ENCODE measurements at regions not wholly inside any gene's neighbourhood (a gene's known extent, or its start where the extent isn't known, plus 50 kb on each side); places are given as distances from the start of the nearest gene placed in this dataset.

DNA sequence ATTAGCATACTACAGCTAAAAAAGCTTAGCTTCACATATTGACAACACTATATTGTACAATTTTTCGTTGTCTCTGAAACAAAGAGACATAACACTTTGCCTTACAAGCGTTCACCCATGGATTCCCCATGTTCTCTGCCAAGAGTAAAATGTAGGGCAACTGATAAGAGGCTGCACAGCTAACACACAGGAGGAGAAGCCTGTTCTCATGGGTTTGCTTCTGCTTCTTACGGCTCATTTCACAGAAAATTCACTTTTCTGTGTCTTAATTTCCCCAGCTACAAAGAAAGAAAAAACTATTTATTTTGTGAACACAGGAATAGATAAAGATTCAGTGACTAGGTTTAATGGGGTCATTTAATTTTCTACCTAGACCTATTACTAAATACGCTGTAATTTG is 182.8 kb upstream of the DLGAP1 start:
- Histone ChIP-seq H3K27me3 (no peaks in the 10 kb centered on the region), H3K27ac (no peak overlapping the region), H3K4me1 (ENCODE audit: insufficient read depth) (no peaks in the 10 kb centered on the region), H3K9me3 (no peaks in the 10 kb centered on the region), H3K4me3 (no peak overlapping the region), H3K36me3 (no peaks in the 10 kb centered on the region)
- intact Hi-C loops (cut with DNase I) = no loop called here
- DNase-seq = no peak
- WGBS, 3 donors = 72 to 77% (median 74%) methylated on average over 4 of the region's 4 CpGs
- no peak for TF ChIP-seq POLR2A (IDR thresholded peaks at IDR 0.05)
- no peak for TF ChIP-seq CTCF (IDR thresholded peaks at IDR 0.05)
- TF ChIP-seq EP300 (IDR thresholded peaks at IDR 0.05) = no peak

DNA sequence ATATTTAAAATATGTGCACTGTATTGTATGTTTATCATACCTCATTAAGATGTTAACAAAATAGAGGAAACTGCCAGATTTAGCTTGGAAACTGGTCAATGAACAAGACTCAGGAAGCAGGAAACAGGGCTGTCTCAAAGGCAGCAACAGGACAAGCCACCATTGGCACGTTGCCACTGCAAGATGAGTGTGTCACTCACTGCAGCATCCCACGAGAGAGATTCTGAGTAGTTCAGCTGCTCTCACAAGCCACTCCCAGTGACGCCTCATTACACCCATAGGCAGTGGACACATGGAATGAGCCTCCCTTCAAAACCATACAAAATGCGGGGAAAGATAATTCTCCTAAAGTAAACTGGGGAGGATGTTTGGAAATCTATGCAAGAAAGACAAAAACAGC is 181.9 kb upstream of the DLGAP1 start:
- WGBS, 3 donors = 42 to 47% (median 44%) methylated on average over 4 of the region's 4 CpGs
- no peaks in the 10 kb centered on the region for H3K27me3 ChIP-seq
- intact Hi-C loops (cut with DNase I) = no loop called here
- H3K36me3 ChIP-seq = no peaks in the 10 kb centered on the region
- H3K27ac ChIP-seq = no peak overlapping the region
- no peak overlapping the region for H3K4me3 ChIP-seq
- no peaks in the 10 kb centered on the region for H3K4me1 ChIP-seq (ENCODE audit: insufficient read depth)
- no peak for DNase-seq
- H3K9me3 ChIP-seq = no peaks in the 10 kb centered on the region
- TF ChIP-seq POLR2A (IDR thresholded peaks at IDR 0.05) = no peak
- no peak for TF ChIP-seq EP300 (IDR thresholded peaks at IDR 0.05)
- TF ChIP-seq CTCF (IDR thresholded peaks at IDR 0.05) = no peak

DNA sequence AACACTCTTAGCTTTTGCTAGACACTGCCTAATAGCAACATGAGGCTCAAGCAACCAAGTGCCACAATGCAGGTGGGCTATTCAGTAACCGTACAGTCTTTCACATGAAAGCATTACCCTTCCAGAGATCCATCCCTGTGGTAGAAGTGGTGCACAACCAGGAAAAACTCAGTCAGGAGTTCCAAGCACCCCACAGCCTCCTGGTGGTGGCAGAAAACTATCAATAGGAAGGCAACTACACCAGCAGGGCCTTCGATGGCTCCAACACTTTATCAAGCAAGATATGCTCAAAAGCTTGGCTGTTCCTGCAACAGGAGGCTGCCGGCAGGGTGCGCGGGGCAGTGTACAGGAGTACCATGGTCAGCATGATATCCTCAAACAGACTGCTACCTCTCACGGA is 176.1 kb upstream of the DLGAP1 start:
- H3K27me3 ChIP-seq = no peaks in the 10 kb centered on the region

DNA sequence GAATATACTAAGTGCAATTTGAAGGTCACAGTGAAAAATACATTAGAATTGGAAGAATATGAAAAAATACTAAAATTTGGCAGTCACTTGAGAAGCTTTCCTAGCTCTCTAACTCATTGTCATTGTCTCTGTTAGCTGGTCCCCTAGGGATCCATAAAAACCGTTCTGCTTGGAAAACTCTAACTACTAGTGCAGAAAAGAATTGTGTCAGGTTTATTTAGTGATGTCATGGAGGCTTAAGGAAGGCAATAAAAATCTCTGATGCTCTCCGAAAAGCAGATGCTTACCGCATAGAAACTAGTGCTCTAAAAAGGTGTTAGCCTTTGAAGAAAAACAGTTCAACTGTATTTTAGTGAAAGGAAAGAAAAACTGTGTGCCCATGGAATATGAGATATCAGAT is 150.1 kb upstream of the DLGAP1 start:
- 20 to 29% (median 25%) methylated on average over 3 of the region's 3 CpGs for WGBS, 3 donors
- no peaks in the 10 kb centered on the region for H3K27me3 ChIP-seq
- H3K27ac ChIP-seq = no peak overlapping the region
- intact Hi-C loops (cut with DNase I) = no loop called here
- no peaks in the 10 kb centered on the region for H3K9me3 ChIP-seq
- H3K4me3 ChIP-seq = no peak overlapping the region
- H3K36me3 ChIP-seq = no peaks in the 10 kb centered on the region
- H3K4me1 ChIP-seq (ENCODE audit: insufficient read depth) = no peaks in the 10 kb centered on the region
- no peak for DNase-seq
- no peak for TF ChIP-seq POLR2A (IDR thresholded peaks at IDR 0.05)
- no peak for TF ChIP-seq EP300 (IDR thresholded peaks at IDR 0.05)
- no peak for TF ChIP-seq CTCF (IDR thresholded peaks at IDR 0.05)

More for the DNA sequence above, 176.1 kb upstream of the DLGAP1 start:
- Histone ChIP-seq H3K36me3 (no peaks in the 10 kb centered on the region), H3K9me3 (no peaks in the 10 kb centered on the region), H3K4me3 (no peak overlapping the region), H3K4me1 (ENCODE audit: insufficient read depth) (no peaks in the 10 kb centered on the region), H3K27ac (no peak overlapping the region)
- no peak for DNase-seq
- intact Hi-C loops (cut with DNase I) = no loop called here
- TF ChIP-seq EP300 (IDR thresholded peaks at IDR 0.05) (no peak), POLR2A (IDR thresholded peaks at IDR 0.05) (no peak), CTCF (IDR thresholded peaks at IDR 0.05) (no peak)
- WGBS, 3 donors = 82 to 91% (median 83%) methylated on average over 6 of the region's 6 CpGs

DNA sequence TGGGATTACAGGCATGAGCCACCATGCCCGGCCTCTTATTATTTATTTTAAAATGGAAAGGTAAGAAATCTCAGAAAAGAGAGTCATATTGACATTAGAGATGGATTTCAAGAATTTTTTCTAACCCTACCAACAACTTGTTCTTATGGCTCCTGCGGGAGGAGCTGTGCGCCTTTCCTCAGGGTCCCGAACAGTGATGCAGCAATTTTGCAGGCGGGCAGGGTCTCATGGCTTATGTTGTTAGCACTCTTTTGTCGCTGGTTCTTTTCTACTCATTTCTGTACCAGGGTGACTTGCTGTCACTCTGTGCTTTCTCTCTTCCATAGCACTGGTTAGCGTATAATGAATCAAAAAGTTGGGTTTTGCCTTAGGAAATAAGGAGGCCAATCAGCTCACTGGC is 148.8 kb upstream of the DLGAP1 start:
- Histone ChIP-seq H3K27ac (no peak overlapping the region), H3K4me1 (ENCODE audit: insufficient read depth) (no peaks in the 10 kb centered on the region), H3K27me3 (no peaks in the 10 kb centered on the region), H3K9me3 (no peaks in the 10 kb centered on the region), H3K36me3 (no peaks in the 10 kb centered on the region), H3K4me3 (no peak overlapping the region)
- no peak for TF ChIP-seq CTCF (IDR thresholded peaks at IDR 0.05)
- no peak for TF ChIP-seq EP300 (IDR thresholded peaks at IDR 0.05)
- TF ChIP-seq POLR2A (IDR thresholded peaks at IDR 0.05) = no peak
- intact Hi-C loops (cut with DNase I) = no loop called here
- no peak for DNase-seq
- whole genome bisulfite sequencing, 3 donors = 85 to 92% (median 88%) methylated on average over 7 of the region's 7 CpGs
